ENCODE measurements at regions not wholly inside any gene's neighbourhood (a gene's known extent, or its start where the extent isn't known, plus 50 kb on each side); places are given as distances from the start of the nearest gene placed in this dataset.

DNA sequence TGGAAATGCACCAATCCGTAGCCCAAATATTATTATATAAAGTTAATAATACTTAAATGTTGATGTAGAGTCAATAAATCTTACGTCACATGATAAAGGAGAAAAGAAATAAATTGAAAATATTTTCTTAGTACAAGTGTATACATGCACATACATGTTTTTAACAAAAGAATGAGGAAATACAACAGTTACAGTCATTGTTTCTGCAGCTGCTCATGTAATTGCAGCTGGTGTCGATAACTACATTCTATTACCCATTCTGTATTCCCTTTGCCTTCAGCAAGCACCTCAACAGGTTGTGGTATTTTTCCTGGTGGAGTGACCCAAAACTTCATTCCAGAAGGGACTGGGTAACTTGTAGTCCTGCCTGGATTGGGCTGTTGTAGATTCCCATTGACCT is 377.8 kb upstream of the FSIP2 start (continued):
- TF ChIP-seq, protein P1, sequence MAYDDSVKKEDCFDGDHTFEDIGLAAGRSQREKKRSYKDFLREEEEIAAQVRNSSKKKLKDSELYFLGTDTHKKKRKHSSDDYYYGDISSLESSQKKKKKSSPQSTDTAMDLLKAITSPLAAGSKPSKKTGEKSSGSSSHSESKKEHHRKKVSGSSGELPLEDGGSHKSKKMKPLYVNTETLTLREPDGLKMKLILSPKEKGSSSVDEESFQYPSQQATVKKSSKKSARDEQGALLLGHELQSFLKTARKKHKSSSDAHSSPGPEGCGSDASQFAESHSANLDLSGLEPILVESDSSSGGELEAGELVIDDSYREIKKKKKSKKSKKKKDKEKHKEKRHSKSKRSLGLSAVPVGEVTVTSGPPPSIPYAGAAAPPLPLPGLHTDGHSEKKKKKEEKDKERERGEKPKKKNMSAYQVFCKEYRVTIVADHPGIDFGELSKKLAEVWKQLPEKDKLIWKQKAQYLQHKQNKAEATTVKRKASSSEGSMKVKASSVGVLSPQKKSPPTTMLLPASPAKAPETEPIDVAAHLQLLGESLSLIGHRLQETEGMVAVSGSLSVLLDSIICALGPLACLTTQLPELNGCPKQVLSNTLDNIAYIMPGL (CRISPR knock-in tag; IDR thresholded peaks at IDR 0.05; ENCODE audit: borderline replicate concordance): no peak
- TF ChIP-seq ZSCAN20 (CRISPR knock-in tag; IDR thresholded peaks at IDR 0.05) (no peak), POLR2AphosphoS2 (conservative IDR thresholded peaks at IDR 0.05; ENCODE audit: low read length) (no peak)

GRCh38 chr2:185372188-185372587 is 366.4 kb upstream of the FSIP2 start:
- H3K4me1 ChIP-seq: no peaks in the 10 kb centered on the region
- POLR2A ChIA-PET: no interaction called here
- H3K4me3 ChIP-seq: no peak overlapping the region
- CTCF ChIA-PET: no interaction called here
- DNase-seq (ENCODE audit: low read depth in 1 of 2, low spot score in 1 of 2) (no peak), ATAC-seq (no peak), FAIRE-seq (no peak)
- no peak overlapping the region for H3K4me2 ChIP-seq
- TF ChIP-seq, protein P2, sequence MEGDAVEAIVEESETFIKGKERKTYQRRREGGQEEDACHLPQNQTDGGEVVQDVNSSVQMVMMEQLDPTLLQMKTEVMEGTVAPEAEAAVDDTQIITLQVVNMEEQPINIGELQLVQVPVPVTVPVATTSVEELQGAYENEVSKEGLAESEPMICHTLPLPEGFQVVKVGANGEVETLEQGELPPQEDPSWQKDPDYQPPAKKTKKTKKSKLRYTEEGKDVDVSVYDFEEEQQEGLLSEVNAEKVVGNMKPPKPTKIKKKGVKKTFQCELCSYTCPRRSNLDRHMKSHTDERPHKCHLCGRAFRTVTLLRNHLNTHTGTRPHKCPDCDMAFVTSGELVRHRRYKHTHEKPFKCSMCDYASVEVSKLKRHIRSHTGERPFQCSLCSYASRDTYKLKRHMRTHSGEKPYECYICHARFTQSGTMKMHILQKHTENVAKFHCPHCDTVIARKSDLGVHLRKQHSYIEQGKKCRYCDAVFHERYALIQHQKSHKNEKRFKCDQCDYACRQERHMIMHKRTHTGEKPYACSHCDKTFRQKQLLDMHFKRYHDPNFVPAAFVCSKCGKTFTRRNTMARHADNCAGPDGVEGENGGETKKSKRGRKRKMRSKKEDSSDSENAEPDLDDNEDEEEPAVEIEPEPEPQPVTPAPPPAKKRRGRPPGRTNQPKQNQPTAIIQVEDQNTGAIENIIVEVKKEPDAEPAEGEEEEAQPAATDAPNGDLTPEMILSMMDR (IDR thresholded peaks at IDR 0.05): no peak
- TF ChIP-seq EHMT2 (IDR thresholded peaks at IDR 0.05; ENCODE audit: low read depth) (no peak), RNF2 (IDR thresholded peaks at IDR 0.05; ENCODE audit: borderline replicate concordance, low read depth) (no peak), RAD21 (conservative IDR thresholded peaks at IDR 0.05 in 1 of 2, IDR thresholded peaks at IDR 0.05 in 1 of 2) (no peak), HES2 (IDR thresholded peaks at IDR 0.05) (no peak), MYC (IDR thresholded peaks at IDR 0.05; ENCODE audit: borderline replicate concordance, low read length) (no peak), ZNF302 (CRISPR knock-in tag; IDR thresholded peaks at IDR 0.05) (no peak), EP300 (IDR thresholded peaks at IDR 0.05) (no peak), TP53 (CRISPR knock-in tag; IDR thresholded peaks at IDR 0.05) (no peak)
- TF ChIP-seq, protein P3, sequence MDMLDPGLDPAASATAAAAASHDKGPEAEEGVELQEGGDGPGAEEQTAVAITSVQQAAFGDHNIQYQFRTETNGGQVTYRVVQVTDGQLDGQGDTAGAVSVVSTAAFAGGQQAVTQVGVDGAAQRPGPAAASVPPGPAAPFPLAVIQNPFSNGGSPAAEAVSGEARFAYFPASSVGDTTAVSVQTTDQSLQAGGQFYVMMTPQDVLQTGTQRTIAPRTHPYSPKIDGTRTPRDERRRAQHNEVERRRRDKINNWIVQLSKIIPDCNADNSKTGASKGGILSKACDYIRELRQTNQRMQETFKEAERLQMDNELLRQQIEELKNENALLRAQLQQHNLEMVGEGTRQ (IDR thresholded peaks at IDR 0.05): no peak
- TF ChIP-seq, protein P4, sequence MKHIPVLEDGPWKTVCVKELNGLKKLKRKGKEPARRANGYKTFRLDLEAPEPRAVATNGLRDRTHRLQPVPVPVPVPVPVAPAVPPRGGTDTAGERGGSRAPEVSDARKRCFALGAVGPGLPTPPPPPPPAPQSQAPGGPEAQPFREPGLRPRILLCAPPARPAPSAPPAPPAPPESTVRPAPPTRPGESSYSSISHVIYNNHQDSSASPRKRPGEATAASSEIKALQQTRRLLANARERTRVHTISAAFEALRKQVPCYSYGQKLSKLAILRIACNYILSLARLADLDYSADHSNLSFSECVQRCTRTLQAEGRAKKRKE (CRISPR knock-in tag; IDR thresholded peaks at IDR 0.05; ENCODE audit: low read depth): no peak
- TF ChIP-seq, protein P5, sequence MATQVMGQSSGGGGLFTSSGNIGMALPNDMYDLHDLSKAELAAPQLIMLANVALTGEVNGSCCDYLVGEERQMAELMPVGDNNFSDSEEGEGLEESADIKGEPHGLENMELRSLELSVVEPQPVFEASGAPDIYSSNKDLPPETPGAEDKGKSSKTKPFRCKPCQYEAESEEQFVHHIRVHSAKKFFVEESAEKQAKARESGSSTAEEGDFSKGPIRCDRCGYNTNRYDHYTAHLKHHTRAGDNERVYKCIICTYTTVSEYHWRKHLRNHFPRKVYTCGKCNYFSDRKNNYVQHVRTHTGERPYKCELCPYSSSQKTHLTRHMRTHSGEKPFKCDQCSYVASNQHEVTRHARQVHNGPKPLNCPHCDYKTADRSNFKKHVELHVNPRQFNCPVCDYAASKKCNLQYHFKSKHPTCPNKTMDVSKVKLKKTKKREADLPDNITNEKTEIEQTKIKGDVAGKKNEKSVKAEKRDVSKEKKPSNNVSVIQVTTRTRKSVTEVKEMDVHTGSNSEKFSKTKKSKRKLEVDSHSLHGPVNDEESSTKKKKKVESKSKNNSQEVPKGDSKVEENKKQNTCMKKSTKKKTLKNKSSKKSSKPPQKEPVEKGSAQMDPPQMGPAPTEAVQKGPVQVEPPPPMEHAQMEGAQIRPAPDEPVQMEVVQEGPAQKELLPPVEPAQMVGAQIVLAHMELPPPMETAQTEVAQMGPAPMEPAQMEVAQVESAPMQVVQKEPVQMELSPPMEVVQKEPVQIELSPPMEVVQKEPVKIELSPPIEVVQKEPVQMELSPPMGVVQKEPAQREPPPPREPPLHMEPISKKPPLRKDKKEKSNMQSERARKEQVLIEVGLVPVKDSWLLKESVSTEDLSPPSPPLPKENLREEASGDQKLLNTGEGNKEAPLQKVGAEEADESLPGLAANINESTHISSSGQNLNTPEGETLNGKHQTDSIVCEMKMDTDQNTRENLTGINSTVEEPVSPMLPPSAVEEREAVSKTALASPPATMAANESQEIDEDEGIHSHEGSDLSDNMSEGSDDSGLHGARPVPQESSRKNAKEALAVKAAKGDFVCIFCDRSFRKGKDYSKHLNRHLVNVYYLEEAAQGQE (IDR thresholded peaks at IDR 0.05): no peak
- TF ChIP-seq, protein P1 (CRISPR knock-in tag; IDR thresholded peaks at IDR 0.05; ENCODE audit: borderline replicate concordance): no peak
- H3K27ac ChIP-seq: no peak overlapping the region
- H3K9me3 ChIP-seq: no peaks in the 10 kb centered on the region
- 14% methylated on average over 3 of the region's 3 CpGs for WGBS (ENCODE audit: missing lambda C conversion rate)

Data from A549 (cell line).